NB4 (cell line): ENCODE measurements at regions not wholly inside any gene's neighbourhood (a gene's known extent, or its start where the extent isn't known, plus 50 kb on each side); places are given as distances from the start of the nearest gene placed in this dataset.

Source experiments
- MYC ChIP-seq: IDR thresholded peaks from 2 replicates; pipeline ENCODE4 v1.6.1; 2011; ENCODE audit warnings: low read depth, low read length
- TF ChIP-seq, protein P1 (sequence below): IDR thresholded peaks from one replicate; pipeline ENCODE4 v1.5.1; 2012; ENCODE audit warnings: low read depth, low read length

GRCh38 chr2:2904721-2905350 is 472.8 kb downstream of the EIPR1 start:
- TF ChIP-seq, protein P1, sequence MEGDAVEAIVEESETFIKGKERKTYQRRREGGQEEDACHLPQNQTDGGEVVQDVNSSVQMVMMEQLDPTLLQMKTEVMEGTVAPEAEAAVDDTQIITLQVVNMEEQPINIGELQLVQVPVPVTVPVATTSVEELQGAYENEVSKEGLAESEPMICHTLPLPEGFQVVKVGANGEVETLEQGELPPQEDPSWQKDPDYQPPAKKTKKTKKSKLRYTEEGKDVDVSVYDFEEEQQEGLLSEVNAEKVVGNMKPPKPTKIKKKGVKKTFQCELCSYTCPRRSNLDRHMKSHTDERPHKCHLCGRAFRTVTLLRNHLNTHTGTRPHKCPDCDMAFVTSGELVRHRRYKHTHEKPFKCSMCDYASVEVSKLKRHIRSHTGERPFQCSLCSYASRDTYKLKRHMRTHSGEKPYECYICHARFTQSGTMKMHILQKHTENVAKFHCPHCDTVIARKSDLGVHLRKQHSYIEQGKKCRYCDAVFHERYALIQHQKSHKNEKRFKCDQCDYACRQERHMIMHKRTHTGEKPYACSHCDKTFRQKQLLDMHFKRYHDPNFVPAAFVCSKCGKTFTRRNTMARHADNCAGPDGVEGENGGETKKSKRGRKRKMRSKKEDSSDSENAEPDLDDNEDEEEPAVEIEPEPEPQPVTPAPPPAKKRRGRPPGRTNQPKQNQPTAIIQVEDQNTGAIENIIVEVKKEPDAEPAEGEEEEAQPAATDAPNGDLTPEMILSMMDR: no peak
- TF ChIP-seq MYC: no peak
